ENCODE measurements at regions not wholly inside any gene's neighbourhood (a gene's known extent, or its start where the extent isn't known, plus 50 kb on each side); places are given as distances from the start of the nearest gene placed in this dataset.
"Not testable (repeated sequence)": the region's sequence is repeated elsewhere in the genome, so short reads cannot be mapped to it uniquely, and the experiment has no call there.

DNA sequence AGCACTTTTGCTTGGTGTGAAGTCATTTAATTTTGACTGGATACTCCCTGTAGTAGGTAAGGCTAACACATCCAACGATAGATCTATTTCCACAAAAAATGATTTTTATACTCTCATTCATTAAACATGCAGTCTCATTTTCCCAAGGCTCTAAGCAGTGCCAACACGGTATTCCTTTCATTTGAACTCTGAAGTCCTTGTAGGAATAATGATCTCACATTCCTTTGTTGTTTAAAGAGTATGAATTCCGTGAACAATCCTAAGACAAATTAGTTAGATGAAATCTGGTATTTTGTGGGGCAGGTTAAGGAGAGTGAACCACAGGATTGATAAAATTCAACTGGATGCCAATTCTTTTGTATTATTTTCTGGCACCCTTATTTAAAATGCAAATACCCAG is 66.6 kb downstream of the LACC1 start:
- DNase-seq (ENCODE audit: low spot score), result no peak
- intact Hi-C loops (cut with DNase I), result no loop called here

DNA sequence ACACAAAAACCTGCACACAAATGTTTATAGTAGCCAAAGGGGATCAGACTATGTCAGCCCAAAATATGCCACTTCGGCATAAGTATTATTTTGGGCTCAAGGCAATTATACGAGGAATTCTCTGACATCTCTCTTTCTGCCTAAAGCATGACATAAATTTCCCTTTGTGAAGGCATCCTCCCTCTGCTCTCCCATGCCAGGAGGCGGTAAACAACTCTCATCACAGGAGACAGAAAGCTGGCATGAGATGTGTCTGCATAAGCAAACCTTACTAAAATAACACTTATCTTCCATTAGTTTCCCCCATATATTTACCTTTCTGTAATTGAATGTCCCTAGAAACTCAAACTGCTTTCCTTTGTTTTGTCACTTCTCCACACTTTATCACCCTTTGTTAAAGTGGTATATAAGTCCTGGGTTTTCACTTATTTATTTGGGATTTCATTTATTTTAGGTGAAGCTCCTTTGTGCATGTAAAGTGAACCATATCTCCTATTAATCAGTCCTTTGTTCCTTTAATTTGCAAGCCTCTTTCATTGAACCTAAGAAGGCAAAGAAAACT is 68.3 kb downstream of the LACC1 start:
- DNase-seq (ENCODE audit: low spot score), result no peak
- intact Hi-C loops (cut with DNase I), result no loop called here

DNA sequence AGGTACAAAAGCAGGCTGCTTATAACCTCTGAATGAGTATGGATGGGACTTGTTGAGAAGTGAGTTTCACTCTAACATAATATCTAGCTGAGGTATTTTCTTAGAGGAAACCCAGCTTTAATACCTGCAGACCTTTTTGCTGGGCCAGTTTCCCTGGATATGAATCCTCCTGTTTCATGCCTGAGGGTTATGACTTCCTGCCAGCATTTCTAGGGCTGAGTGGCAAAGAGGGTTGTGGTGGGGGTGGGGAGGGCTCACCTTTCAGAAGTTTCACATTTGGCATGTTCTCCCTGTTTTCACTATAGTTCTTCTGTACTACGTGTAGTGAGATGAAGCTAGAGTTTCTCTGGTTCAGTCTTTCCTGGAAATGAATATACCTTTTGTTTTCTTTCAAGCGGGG is 73.7 kb downstream of the LACC1 start:
- intact Hi-C loops (cut with DNase I), result no loop called here

GRCh38 chr13:43956975-43957374 is 77.3 kb downstream of the LACC1 start:
- intact Hi-C loops (cut with DNase I); DNase-seq (ENCODE audit: low spot score): not testable (repeated sequence)

More for the DNA sequence above, 73.7 kb downstream of the LACC1 start:
- no peak for DNase-seq (ENCODE audit: low spot score)

- intact Hi-C loops (cut with DNase I), result no loop called here
- no peak for DNase-seq (ENCODE audit: low spot score)
Measured at GRCh38 chr13:43959291-43959690, 79.6 kb downstream of the LACC1 start.

- no peak for DNase-seq (ENCODE audit: low spot score)
- intact Hi-C loops (cut with DNase I), result no loop called here
Measured at GRCh38 chr13:43961909-43962308, 82.2 kb downstream of the LACC1 start.

DNA sequence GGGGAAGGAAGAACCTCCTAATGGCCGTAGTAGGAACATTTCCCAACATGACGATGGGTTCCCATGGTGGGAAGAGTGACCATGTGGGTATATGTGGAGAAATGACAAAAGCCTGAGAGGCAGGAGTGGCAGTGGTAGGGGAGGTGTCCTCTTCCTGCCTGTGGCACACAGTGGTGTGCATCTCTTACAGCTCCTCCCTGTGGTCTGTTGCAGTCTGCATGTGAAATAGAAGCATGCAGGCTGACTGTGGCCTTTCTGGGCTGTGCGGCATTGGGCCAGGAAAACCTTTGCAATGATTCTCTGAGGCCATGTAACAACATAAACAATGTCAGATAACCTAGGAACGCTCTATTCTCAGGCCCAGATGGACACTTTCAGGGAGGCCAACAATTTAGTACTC is 84.0 kb downstream of the LACC1 start:
- intact Hi-C loops (cut with DNase I), result no loop called here
- no peak for DNase-seq (ENCODE audit: low spot score)

- intact Hi-C loops (cut with DNase I), result no loop called here
- DNase-seq (ENCODE audit: low spot score), result no peak
Measured at GRCh38 chr13:43964698-43965458, 85.2 kb downstream of the LACC1 start.

DNA sequence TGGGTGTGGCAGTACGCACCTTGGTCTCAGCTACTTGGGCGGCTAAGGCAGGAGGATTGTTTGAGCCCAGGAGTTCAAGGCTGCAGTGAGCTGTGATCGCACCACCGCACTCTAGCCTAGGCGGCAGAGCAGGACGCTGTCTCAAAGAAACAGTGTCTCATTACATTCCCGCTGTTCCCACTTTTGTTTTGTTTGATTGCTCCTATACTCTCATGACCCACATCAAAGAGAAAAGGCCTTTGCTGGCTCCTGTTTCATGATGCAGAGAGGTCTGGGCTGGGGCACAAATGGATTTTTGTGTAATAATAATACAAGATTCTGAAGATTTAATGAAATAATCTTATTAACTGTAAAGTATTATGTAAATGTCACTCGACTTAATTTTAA is 85.7 kb downstream of the LACC1 start:
- no peak for DNase-seq (ENCODE audit: low spot score)
- intact Hi-C loops (cut with DNase I), result no loop called here

DNA sequence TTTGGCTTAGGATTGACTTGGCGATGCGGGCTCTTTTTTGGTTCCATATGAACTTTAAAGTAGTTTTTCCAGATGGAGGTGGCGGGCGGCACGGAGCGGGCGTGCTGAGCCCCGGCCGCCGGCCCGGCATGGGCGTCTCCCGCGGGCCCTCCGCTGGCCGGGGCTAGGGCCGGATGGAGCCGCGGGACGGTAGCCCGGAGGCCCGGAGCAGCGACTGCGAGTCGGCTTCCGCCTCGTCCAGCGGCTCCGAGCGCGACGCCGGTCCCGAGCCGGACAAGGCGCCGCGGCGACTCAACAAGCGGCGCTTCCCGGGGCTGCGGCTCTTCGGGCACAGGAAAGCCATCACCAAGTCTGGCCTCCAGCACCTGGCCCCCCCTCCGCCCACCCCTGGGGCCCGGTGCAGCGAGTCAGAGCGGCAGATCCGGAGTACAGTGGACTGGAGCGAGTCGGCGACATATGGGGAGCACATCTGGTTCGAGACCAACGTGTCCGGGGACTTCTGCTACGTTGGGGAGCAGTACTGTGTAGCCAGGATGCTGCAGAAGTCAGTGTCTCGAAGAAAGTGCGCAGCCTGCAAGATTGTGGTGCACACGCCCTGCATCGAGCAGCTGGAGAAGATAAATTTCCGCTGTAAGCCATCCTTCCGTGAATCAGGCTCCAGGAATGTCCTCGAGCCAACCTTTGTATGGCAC is 88.7 kb downstream of the LACC1 start:
- DNase-seq (ENCODE audit: low spot score); intact Hi-C loops (cut with DNase I): not testable (repeated sequence)

GRCh38 chr13:43968943-43969690 is 89.4 kb downstream of the LACC1 start:
- intact Hi-C loops (cut with DNase I); DNase-seq (ENCODE audit: low spot score): not testable (repeated sequence)

DNA sequence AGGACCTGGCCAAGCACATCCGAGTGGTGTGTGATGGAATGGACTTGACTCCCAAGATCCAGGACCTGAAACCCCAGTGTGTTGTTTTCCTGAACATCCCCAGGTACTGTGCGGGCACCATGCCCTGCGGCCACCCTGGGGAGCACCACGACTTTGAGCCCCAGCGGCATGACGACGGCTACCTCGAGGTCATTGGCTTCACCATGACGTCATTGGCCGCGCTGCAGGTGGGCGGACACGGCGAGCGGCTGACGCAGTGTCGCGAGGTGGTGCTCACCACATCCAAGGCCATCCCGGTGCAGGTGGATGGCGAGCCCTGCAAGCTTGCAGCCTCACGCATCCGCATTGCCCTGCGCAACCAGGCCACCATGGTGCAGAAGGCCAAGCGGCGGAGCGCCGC is 90.2 kb downstream of the LACC1 start:
- DNase-seq (ENCODE audit: low spot score); intact Hi-C loops (cut with DNase I): not testable (repeated sequence)

- intact Hi-C loops (cut with DNase I), result not testable (repeated sequence)
Measured at GRCh38 chr13:43970520-43971242, 91.0 kb downstream of the LACC1 start.

GRCh38 chr13:43971324-43971723 is 91.6 kb downstream of the LACC1 start:
- DNase-seq (ENCODE audit: low spot score); intact Hi-C loops (cut with DNase I): not testable (repeated sequence)

More at GRCh38 chr13:43970520-43971242, 91.0 kb downstream of the LACC1 start:
- not testable (repeated sequence) for DNase-seq (ENCODE audit: low spot score)

DNA sequence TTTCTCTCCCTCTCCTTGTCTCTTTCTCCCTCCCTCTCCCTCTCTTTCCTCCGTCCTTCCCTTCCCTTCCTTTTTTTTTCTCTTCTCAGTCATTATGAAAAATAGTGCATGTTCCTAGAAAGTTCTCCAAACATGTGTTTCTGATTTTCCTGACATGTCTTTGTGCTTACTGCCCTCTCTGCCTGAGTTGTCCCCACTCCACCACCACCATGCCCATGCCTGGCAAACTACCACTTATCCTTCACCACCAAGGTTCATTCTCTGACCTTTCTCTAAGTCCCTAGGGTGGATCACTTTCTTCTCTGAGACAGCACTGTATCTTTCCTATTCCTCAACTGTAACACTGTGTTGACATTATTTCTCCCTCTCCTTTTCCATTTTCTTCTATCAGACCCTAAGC is 98.2 kb downstream of the LACC1 start:
- intact Hi-C loops (cut with DNase I), result no loop called here
- DNase-seq (ENCODE audit: low spot score), result no peak

- intact Hi-C loops (cut with DNase I), result no loop called here
- no peak for DNase-seq (ENCODE audit: low spot score)
Measured at GRCh38 chr13:43978688-43979087, 99.0 kb downstream of the LACC1 start.

DNA sequence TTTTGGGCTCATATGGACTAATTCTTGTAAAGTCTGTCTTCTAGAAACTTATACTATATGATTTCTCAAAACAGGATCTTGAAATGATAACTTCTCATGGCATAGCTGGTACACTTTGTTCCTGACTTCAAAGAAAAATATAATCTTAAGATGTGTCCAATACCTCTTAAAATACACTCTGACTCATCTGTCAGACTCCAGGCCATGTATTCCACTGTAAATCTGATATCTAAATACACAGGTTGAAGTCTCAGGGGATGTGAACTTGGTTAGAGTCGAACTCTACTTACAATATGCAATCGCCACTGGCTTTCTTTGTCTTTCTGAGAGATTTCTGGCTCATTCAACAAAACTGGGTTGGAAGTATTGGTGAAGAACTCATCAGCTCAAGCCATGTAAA is 99.8 kb downstream of the LACC1 start:
- DNase-seq (ENCODE audit: low spot score), result no peak
- intact Hi-C loops (cut with DNase I), result no loop called here

- no peak for DNase-seq (ENCODE audit: low spot score)
- intact Hi-C loops (cut with DNase I), result no loop called here
Measured at GRCh38 chr13:43980587-43980986, 100.9 kb downstream of the LACC1 start.

- intact Hi-C loops (cut with DNase I), result no loop called here
Measured at GRCh38 chr13:43981091-43981490, 101.4 kb downstream of the LACC1 start.

More at GRCh38 chr13:43981091-43981490, 101.4 kb downstream of the LACC1 start:
- no peak for DNase-seq (ENCODE audit: low spot score)
